Liver (tissue), 7 donors: ENCODE measurements at regions not wholly inside any gene's neighbourhood (a gene's known extent, or its start where the extent isn't known, plus 50 kb on each side); places are given as distances from the start of the nearest gene placed in this dataset.

Experiments used
- DNase-seq: peaks from one replicate; pipeline ENCODE4 v3.0.0-alpha.2; 2017; ENCODE audit warnings: low spot score
- H3K27ac ChIP-seq, 2 donors: one replicate each; pipeline ENCODE4 v1.7.0; 2013; ENCODE audit warnings: inconsistent platforms in 2 of 2, low read length in 2 of 2, control low read depth in 1 of 2, low read depth in 1 of 2, mild to moderate bottlenecking in 1 of 2
- H3K27me3 ChIP-seq, 4 donors: one replicate each; pipeline versions ENCODE4 v1.6.1 to v1.7.0; 2013; ENCODE audit warnings: low read length in 3 of 4, inconsistent platforms in 1 of 4, mild to moderate bottlenecking in 1 of 4, moderate library complexity in 1 of 4; ENCODE audit not compliant: control insufficient read depth in 4 of 4, insufficient read depth in 4 of 4
- H3K36me3 ChIP-seq, 4 donors: one replicate each; pipeline versions ENCODE4 v1.6.1 to v1.7.0; 2013; ENCODE audit warnings: low read length in 3 of 4, mild to moderate bottlenecking in 3 of 4, low read depth in 1 of 4, moderate library complexity in 1 of 4; ENCODE audit not compliant: control insufficient read depth in 4 of 4, insufficient read depth in 3 of 4
- H3K4me1 ChIP-seq, 4 donors: one replicate each; pipeline versions ENCODE4 v1.6.1 to v1.7.0; 2013; ENCODE audit warnings: low read length in 3 of 4, mild to moderate bottlenecking in 3 of 4, moderate library complexity in 1 of 4; ENCODE audit not compliant: control insufficient read depth in 4 of 4, insufficient read depth in 4 of 4
- H3K4me3 ChIP-seq, 3 donors: one replicate each; pipeline versions ENCODE4 v1.6.1 to v1.7.0; 2013; ENCODE audit warnings: low read length in 3 of 3, control low read depth in 1 of 3, low read depth in 1 of 3, mild to moderate bottlenecking in 1 of 3
- H3K9ac ChIP-seq, 2 donors: one replicate each; pipeline ENCODE4 v1.7.0; 2013; ENCODE audit warnings: low read length in 2 of 2, mild to moderate bottlenecking in 2 of 2, moderate library complexity in 2 of 2, control low read depth in 1 of 2, low read depth in 1 of 2
- H3K9me3 ChIP-seq, 4 donors: one replicate each; pipeline versions ENCODE4 v1.6.1 to v1.7.0; 2013; ENCODE audit warnings: low read length in 3 of 4; ENCODE audit not compliant: control insufficient read depth in 4 of 4
- GABPA ChIP-seq, 2 donors: IDR thresholded peaks in 1 of 2; conservative IDR thresholded peaks in 1 of 2; 2 replicates each; pipeline ENCODE4 v1.6.1; 2016; ENCODE audit warnings: antibody characterized with exemption in 2 of 2, mild to moderate bottlenecking in 1 of 2, moderate library complexity in 1 of 2
- HNF4G ChIP-seq: IDR thresholded peaks from 2 replicates; pipeline ENCODE4 v1.6.1; 2016; ENCODE audit warnings: antibody characterized with exemption
- NR2F2 ChIP-seq: IDR thresholded peaks from 2 replicates; pipeline ENCODE4 v1.6.1; 2016; ENCODE audit warnings: antibody characterized with exemption
- RAD21 ChIP-seq, 2 donors: IDR thresholded peaks; 2 replicates each; pipeline ENCODE4 v1.6.1; 2016; ENCODE audit warnings: antibody characterized with exemption in 2 of 2, mild to moderate bottlenecking in 2 of 2
- TAF1 ChIP-seq: conservative IDR thresholded peaks from 2 replicates; pipeline ENCODE4 v1.6.1; 2016; ENCODE audit warnings: antibody characterized with exemption, mild to moderate bottlenecking
- WGBS: extraction: QIAGEN DNeasy Blood & Tissue Kit; methylation state at CpG from one replicate; pipeline ENCODE4 v1.1.7; 2013; 5-methylcytosine and 5-hydroxymethylcytosine counted together
- TF ChIP-seq, protein P1 (sequence below): IDR thresholded peaks from 2 replicates; pipeline ENCODE4 v1.6.1; 2016; ENCODE audit warnings: antibody characterized with exemption
- TF ChIP-seq, protein P2 (sequence below): IDR thresholded peaks from 2 replicates; pipeline ENCODE4 v1.6.1; 2016; ENCODE audit warnings: antibody characterized with exemption, mild to moderate bottlenecking
- TF ChIP-seq, protein P3 (sequence below): IDR thresholded peaks from 2 replicates; pipeline ENCODE4 v1.6.1; 2016; ENCODE audit warnings: antibody characterized with exemption
- TF ChIP-seq, protein P4 (sequence below): IDR thresholded peaks from 2 replicates; pipeline ENCODE4 v1.6.1; 2016; ENCODE audit warnings: antibody characterized with exemption
- donor health status: healthy.
- donor health status: healthy.
- donor health status: healthy.
- donor health status: healthy.

DNA sequence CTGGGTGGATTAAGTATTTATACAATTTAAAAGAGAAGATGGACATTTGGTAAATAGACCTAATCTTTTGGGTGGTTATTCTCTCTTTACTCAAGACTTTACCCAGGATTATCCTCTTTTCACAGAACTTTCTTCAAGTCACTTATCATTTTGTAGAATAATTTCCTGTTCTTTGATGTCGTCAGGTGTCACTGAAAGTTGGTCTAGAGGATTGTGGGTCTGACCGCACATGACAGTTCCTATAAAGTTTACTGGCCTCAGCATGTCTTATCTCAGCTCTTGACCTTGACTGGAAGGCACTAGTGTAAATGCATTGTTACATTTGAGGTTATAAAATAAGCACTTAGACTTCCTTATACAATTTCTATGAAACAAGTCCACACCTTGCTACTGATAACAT lies 139.9 kb upstream of the SLC4A4 start:
- Histone ChIP-seq H3K27ac (no peak overlapping the region), H3K4me1 (no peaks in the 10 kb centered on the region), H3K9me3 (no peaks in the 10 kb centered on the region), H3K27me3 (no peaks in the 10 kb centered on the region), H3K36me3 (no peaks in the 10 kb centered on the region), H3K4me3 (no peak overlapping the region), H3K9ac (no peak overlapping the region)
- DNase-seq = no peak
- WGBS = 82% methylated on average over 2 of the region's 2 CpGs
- TF ChIP-seq, protein P1, sequence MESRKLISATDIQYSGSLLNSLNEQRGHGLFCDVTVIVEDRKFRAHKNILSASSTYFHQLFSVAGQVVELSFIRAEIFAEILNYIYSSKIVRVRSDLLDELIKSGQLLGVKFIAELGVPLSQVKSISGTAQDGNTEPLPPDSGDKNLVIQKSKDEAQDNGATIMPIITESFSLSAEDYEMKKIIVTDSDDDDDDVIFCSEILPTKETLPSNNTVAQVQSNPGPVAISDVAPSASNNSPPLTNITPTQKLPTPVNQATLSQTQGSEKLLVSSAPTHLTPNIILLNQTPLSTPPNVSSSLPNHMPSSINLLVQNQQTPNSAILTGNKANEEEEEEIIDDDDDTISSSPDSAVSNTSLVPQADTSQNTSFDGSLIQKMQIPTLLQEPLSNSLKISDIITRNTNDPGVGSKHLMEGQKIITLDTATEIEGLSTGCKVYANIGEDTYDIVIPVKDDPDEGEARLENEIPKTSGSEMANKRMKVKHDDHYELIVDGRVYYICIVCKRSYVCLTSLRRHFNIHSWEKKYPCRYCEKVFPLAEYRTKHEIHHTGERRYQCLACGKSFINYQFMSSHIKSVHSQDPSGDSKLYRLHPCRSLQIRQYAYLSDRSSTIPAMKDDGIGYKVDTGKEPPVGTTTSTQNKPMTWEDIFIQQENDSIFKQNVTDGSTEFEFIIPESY = no peak

DNA sequence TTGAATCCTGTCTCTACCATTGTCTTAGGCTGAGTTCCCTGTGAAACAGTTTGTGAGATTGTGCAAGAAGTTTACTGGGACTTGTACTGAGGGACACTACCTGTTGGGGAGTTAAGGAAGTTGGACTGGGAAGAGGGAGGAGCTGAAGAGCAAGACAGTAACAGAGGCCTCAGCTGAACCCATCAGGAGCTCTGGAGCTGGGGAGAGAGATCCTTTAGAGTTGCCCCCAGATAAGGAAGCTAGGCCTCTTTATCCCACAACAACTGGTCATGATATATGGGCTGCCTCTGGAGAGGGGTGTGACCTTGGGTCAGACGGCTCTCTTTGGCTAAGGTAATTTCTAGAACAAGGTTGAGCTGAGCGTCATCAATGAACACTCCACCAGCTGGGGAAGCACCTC lies 137.8 kb upstream of the SLC4A4 start:
- DNase-seq = no peak
- Histone ChIP-seq H3K9ac (no peak overlapping the region), H3K9me3 (no peaks in the 10 kb centered on the region), H3K27me3 (no peaks in the 10 kb centered on the region), H3K4me1 (no peaks in the 10 kb centered on the region), H3K4me3 (no peak overlapping the region), H3K36me3 (no peaks in the 10 kb centered on the region), H3K27ac (no peak overlapping the region)
- WGBS = 65% methylated on average over 2 of the region's 2 CpGs
- TF ChIP-seq, protein P2, sequence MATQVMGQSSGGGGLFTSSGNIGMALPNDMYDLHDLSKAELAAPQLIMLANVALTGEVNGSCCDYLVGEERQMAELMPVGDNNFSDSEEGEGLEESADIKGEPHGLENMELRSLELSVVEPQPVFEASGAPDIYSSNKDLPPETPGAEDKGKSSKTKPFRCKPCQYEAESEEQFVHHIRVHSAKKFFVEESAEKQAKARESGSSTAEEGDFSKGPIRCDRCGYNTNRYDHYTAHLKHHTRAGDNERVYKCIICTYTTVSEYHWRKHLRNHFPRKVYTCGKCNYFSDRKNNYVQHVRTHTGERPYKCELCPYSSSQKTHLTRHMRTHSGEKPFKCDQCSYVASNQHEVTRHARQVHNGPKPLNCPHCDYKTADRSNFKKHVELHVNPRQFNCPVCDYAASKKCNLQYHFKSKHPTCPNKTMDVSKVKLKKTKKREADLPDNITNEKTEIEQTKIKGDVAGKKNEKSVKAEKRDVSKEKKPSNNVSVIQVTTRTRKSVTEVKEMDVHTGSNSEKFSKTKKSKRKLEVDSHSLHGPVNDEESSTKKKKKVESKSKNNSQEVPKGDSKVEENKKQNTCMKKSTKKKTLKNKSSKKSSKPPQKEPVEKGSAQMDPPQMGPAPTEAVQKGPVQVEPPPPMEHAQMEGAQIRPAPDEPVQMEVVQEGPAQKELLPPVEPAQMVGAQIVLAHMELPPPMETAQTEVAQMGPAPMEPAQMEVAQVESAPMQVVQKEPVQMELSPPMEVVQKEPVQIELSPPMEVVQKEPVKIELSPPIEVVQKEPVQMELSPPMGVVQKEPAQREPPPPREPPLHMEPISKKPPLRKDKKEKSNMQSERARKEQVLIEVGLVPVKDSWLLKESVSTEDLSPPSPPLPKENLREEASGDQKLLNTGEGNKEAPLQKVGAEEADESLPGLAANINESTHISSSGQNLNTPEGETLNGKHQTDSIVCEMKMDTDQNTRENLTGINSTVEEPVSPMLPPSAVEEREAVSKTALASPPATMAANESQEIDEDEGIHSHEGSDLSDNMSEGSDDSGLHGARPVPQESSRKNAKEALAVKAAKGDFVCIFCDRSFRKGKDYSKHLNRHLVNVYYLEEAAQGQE = no peak
- no peak for TF ChIP-seq TAF1
- TF ChIP-seq, protein P3, sequence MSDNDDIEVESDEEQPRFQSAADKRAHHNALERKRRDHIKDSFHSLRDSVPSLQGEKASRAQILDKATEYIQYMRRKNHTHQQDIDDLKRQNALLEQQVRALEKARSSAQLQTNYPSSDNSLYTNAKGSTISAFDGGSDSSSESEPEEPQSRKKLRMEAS = no peak
- TF ChIP-seq HNF4G = no peak

DNA sequence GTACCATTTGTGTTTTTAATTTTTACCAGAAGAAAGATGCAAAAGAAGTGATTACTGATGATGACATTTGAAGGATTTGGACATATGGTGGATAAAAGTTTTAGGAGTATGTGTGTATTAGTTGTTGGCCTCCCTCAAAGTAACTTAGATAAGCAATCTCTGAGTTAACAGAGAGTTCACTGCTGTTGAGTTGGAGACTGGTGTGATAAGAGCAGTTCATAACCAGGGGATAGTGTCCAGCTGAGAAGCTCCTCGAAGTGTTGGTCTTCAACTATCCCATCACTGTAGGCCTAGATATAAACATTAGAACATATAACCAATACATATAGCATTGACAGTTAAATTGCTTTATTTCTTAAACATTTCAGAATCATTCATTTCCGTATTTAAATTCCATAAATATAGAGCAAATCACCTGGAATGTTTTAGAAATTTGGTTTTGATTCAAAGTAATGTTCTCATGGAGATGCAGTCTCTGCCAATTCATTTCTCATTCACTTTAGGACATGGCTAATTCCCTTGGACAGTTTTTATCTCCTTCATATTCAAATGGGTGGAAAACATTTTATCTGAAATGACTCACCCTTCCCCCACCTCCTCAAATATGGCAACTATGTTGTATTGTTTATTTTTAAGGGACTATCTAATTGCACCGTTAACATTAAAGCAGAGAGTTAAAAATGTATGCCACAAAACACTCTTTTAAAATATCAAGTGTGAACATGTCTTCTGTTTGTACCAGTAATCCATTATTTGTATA lies 136.8 kb upstream of the SLC4A4 start:
- H3K36me3 ChIP-seq = no peaks in the 10 kb centered on the region
- no peak overlapping the region for H3K9ac ChIP-seq
- no peaks in the 10 kb centered on the region for H3K27me3 ChIP-seq
- DNase-seq = no peak
- H3K27ac ChIP-seq = no peak overlapping the region
- H3K4me3 ChIP-seq = no peak overlapping the region
- TF ChIP-seq HNF4G (no peak), GABPA (IDR thresholded peaks at IDR 0.05 in 1 of 2, conservative IDR thresholded peaks at IDR 0.05 in 1 of 2) (no peak), RAD21 (IDR thresholded peaks at IDR 0.05) (no peak), NR2F2 (no peak)
- TF ChIP-seq, protein P4, sequence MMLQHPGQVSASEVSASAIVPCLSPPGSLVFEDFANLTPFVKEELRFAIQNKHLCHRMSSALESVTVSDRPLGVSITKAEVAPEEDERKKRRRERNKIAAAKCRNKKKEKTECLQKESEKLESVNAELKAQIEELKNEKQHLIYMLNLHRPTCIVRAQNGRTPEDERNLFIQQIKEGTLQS = no peak
- WGBS = 81% methylated on average over 3 of the region's 3 CpGs
- H3K4me1 ChIP-seq = no peaks in the 10 kb centered on the region
- H3K9me3 ChIP-seq = no peaks in the 10 kb centered on the region
